Erythroblast (primary cell): ENCODE measurements at regions not wholly inside any gene's neighbourhood (a gene's known extent, or its start where the extent isn't known, plus 50 kb on each side); places are given as distances from the start of the nearest gene placed in this dataset.

Source experiments
- GATA1 ChIP-seq: IDR thresholded peaks from 2 replicates; pipeline ENCODE4 v1.6.1; 2011; ENCODE audit warnings: low read depth, mild to moderate bottlenecking, control low read depth, low read length, moderate library complexity
- POLR2A ChIP-seq: IDR thresholded peaks from 2 replicates; pipeline ENCODE4 v1.6.1; 2011; ENCODE audit warnings: mild to moderate bottlenecking, low read length

GRCh38 chr12:59499774-59500173, 96.1 kb upstream of the SLC16A7 start:
- TF ChIP-seq POLR2A: no peak
- TF ChIP-seq GATA1: no peak
